HCT116 (cell line): ENCODE measurements at regions not wholly inside any gene's neighbourhood (a gene's known extent, or its start where the extent isn't known, plus 50 kb on each side); places are given as distances from the start of the nearest gene placed in this dataset.

ENCODE experiments used
- EZH2 ChIP-seq: fragments of 200-600 bp; sonication (generic); IDR thresholded peaks from 2 replicates; pipeline ENCODE4 v1.6.1; 2017; ENCODE audit warnings: antibody characterized with exemption, mixed run types
- POLR2A ChIP-seq: IDR thresholded peaks from 2 replicates; pipeline ENCODE4 v1.7.0; 2011; ENCODE audit warnings: borderline replicate concordance; ENCODE audit not compliant: insufficient read depth, insufficient read length; ENCODE audit errors: extremely low read depth
- TF ChIP-seq, protein P1 (sequence below), 3 experiments: fragments of 200-600 bp in 1 of 3; sonication (generic) in 1 of 3; IDR thresholded peaks in 2 of 3; conservative IDR thresholded peaks in 1 of 3; 2 replicates each; pipeline ENCODE4 v1.5.1; 2012 to 2017; ENCODE audit warnings: low read depth in 2 of 3, low read length in 2 of 3, antibody characterized with exemption in 1 of 3, borderline replicate concordance in 1 of 3, control low read depth in 1 of 3, mild to moderate bottlenecking in 1 of 3, mixed read lengths in 1 of 3, mixed run types in 1 of 3, moderate library complexity in 1 of 3; ENCODE audit not compliant: insufficient read depth in 1 of 3

DNA sequence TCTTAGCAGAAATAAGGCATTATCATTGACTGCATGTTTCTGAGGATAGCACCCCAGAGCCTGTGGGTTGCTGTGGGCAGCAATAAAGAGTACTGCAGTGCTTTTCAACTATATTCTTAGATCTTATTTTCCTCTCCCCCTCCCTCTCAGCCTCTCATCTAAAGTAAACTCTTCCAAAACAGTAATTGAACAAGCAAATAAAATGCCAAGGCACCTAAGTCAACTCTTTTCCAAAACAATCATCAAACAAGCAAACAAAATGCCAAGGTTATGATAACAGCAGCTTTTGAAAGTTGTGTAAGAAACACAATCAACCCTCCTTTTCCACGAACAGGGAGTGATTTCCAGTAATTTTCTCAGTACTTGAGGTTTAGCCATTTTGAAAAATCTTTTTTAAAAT is 1542.6 kb downstream of the AACS start:
- TF ChIP-seq EZH2 (no peak), POLR2A (no peak)
- TF ChIP-seq, protein P1, sequence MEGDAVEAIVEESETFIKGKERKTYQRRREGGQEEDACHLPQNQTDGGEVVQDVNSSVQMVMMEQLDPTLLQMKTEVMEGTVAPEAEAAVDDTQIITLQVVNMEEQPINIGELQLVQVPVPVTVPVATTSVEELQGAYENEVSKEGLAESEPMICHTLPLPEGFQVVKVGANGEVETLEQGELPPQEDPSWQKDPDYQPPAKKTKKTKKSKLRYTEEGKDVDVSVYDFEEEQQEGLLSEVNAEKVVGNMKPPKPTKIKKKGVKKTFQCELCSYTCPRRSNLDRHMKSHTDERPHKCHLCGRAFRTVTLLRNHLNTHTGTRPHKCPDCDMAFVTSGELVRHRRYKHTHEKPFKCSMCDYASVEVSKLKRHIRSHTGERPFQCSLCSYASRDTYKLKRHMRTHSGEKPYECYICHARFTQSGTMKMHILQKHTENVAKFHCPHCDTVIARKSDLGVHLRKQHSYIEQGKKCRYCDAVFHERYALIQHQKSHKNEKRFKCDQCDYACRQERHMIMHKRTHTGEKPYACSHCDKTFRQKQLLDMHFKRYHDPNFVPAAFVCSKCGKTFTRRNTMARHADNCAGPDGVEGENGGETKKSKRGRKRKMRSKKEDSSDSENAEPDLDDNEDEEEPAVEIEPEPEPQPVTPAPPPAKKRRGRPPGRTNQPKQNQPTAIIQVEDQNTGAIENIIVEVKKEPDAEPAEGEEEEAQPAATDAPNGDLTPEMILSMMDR (IDR thresholded peaks at IDR 0.05 in 2 of 3, conservative IDR thresholded peaks at IDR 0.05 in 1 of 3; ENCODE audit: borderline replicate concordance in 1 of 3, insufficient read depth in 1 of 3, low read depth in 2 of 3, low read length in 2 of 3): no peak
